Peyer's patch (tissue), 4 donors: ENCODE measurements at regions not wholly inside any gene's neighbourhood (a gene's known extent, or its start where the extent isn't known, plus 50 kb on each side); places are given as distances from the start of the nearest gene placed in this dataset.

Experiments
- POLR2A ChIP-seq, 2 donors: fragments of 450-650 bp; IDR thresholded peaks; one replicate each; pipeline ENCODE4 v1.5.1; 2017; ENCODE audit warnings: antibody characterized with exemption in 2 of 2, mild to moderate bottlenecking in 2 of 2, moderate library complexity in 2 of 2
- TF ChIP-seq, protein P1 (sequence below), 6 experiments: fragments of 450-650 bp in 4 of 6; fragments of 200-600 bp in 2 of 6; sonication (generic) in 1 of 6; IDR thresholded peaks; one replicate each; pipeline ENCODE4 v1.5.1; 2017 to 2019; ENCODE audit warnings: antibody characterized with exemption in 6 of 6, mild to moderate bottlenecking in 3 of 6, moderate library complexity in 1 of 6

DNA sequence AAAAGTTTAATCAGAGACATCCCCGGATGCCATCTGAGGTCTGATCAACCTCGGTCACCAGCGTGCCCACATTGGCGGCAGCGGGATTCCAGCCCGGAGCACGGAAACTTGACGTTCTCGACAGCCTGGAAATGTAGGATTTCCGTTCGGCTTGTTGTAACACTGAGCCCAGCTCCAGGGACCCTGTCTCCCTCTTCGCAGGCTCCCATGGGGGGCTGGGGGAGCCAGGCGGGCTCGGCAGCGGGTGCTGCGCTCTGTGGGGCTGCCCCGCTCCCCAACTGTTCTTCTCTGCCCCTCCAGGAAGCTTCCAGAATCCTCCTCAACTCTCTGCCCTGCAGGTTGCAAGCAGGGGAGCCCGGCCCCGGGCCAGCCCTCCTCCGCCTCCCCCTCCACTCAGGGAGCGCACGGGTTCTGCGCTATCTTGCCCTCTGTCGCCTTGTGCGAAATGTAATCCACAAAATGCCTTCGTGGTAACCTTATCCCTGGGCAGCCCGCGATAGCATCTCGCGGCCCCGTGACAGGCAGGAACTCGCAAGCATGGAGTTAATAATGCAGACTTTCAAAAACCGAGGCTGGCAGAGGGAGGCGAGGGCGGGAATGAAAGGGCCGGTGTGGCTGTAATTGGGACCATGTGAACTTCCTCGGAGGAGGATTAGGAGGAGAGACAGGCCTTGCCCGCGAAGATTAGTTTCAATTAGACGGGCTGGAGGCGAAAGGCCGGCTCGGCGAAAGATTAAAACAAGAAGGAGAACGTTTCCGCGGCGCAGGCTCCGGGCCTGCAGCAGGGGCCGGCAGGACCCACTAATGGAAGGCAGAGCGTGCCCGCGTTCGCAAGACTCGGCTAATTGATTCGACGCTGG, 53.9 kb upstream of the TTC34 start:
- TF ChIP-seq, protein P1, sequence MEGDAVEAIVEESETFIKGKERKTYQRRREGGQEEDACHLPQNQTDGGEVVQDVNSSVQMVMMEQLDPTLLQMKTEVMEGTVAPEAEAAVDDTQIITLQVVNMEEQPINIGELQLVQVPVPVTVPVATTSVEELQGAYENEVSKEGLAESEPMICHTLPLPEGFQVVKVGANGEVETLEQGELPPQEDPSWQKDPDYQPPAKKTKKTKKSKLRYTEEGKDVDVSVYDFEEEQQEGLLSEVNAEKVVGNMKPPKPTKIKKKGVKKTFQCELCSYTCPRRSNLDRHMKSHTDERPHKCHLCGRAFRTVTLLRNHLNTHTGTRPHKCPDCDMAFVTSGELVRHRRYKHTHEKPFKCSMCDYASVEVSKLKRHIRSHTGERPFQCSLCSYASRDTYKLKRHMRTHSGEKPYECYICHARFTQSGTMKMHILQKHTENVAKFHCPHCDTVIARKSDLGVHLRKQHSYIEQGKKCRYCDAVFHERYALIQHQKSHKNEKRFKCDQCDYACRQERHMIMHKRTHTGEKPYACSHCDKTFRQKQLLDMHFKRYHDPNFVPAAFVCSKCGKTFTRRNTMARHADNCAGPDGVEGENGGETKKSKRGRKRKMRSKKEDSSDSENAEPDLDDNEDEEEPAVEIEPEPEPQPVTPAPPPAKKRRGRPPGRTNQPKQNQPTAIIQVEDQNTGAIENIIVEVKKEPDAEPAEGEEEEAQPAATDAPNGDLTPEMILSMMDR (IDR thresholded peaks at IDR 0.05): no peak
- TF ChIP-seq POLR2A (IDR thresholded peaks at IDR 0.05): no peak
